ENCODE measurements at regions not wholly inside any gene's neighbourhood (a gene's known extent, or its start where the extent isn't known, plus 50 kb on each side); places are given as distances from the start of the nearest gene placed in this dataset.

- TF ChIP-seq CTCF (IDR thresholded peaks at IDR 0.05) (no peak), POLR2A (IDR thresholded peaks at IDR 0.05) (no peak)
Measured at GRCh38 chr2:164234074-164234473, 387.2 kb downstream of the GRB14 start.

Measured in suprapubic skin (tissue), 3 donors.